ENCODE measurements at regions not wholly inside any gene's neighbourhood (a gene's known extent, or its start where the extent isn't known, plus 50 kb on each side); places are given as distances from the start of the nearest gene placed in this dataset.

DNA sequence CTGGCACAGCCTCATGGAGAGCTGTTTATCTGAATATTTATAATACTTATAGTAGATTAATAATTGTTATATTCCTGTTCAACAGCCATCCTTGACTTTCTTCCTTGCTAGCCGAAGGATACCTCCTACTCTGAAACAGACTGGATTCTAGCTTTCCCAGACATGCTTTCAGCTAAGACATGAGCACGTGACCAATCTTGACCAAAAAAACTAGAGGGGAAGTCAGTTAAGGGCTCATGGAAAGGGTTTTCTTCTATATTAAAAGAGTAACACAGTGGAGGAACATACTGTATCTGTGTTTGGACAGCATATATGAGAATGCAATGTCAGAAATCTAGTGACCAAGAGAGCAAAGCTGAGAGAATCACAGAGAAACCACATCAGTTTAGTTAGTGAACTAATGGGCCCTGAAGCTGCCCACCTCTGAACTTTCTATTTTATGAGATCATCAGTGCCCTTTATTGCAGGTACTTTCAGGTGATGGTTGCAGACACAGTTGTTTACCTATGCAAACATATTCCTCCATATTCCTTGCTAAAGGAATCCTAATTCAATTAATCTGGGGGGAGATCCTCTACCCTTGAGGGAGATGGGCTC is 140.4 kb upstream of the SLC24A3 start:
- TF ChIP-seq, protein P1, sequence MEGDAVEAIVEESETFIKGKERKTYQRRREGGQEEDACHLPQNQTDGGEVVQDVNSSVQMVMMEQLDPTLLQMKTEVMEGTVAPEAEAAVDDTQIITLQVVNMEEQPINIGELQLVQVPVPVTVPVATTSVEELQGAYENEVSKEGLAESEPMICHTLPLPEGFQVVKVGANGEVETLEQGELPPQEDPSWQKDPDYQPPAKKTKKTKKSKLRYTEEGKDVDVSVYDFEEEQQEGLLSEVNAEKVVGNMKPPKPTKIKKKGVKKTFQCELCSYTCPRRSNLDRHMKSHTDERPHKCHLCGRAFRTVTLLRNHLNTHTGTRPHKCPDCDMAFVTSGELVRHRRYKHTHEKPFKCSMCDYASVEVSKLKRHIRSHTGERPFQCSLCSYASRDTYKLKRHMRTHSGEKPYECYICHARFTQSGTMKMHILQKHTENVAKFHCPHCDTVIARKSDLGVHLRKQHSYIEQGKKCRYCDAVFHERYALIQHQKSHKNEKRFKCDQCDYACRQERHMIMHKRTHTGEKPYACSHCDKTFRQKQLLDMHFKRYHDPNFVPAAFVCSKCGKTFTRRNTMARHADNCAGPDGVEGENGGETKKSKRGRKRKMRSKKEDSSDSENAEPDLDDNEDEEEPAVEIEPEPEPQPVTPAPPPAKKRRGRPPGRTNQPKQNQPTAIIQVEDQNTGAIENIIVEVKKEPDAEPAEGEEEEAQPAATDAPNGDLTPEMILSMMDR (IDR thresholded peaks at IDR 0.05) = no peak
- TF ChIP-seq POLR2A (IDR thresholded peaks at IDR 0.05) (no peak), EP300 (IDR thresholded peaks at IDR 0.05) (no peak)
